SU-DHL-6 (cell line): ENCODE measurements at regions not wholly inside any gene's neighbourhood (a gene's known extent, or its start where the extent isn't known, plus 50 kb on each side); places are given as distances from the start of the nearest gene placed in this dataset.

ENCODE experiments used
- H2AFZ ChIP-seq: fragments of 200-600 bp; sonication (generic); 2 replicates; pipeline ENCODE4 v1.6.1; 2014; ENCODE audit warnings: low read depth, mild to moderate bottlenecking, moderate library complexity, mixed read lengths, antibody characterized with exemption, low read length; ENCODE audit not compliant: severe bottlenecking
- H3F3A ChIP-seq: fragments of 200-600 bp; shearing (Covaris generic); 2 replicates; pipeline ENCODE4 v1.6.0; 2016; ENCODE audit warnings: antibody characterized with exemption, mild to moderate bottlenecking; ENCODE audit not compliant: insufficient read depth
- H3K27ac ChIP-seq: fragments of 200-600 bp; sonication (generic); 2 replicates; pipeline ENCODE4 v1.5.1; 2016; ENCODE audit warnings: low read depth, mild to moderate bottlenecking, low read length, moderate library complexity, mixed read lengths
- H3K27me3 ChIP-seq: fragments of 200-600 bp; sonication (generic), shearing (Covaris generic); 2 replicates; pipeline ENCODE4 v1.6.0; 2014; ENCODE audit warnings: mild to moderate bottlenecking, low read length
- H3K36me3 ChIP-seq: fragments of 200-600 bp; sonication (generic); 2 replicates; pipeline ENCODE4 v1.6.1; 2014; ENCODE audit warnings: mild to moderate bottlenecking, low read length, mixed read lengths
- H3K4me2 ChIP-seq: fragments of 300-600, 200-600 bp; shearing (Covaris generic), sonication (generic); 2 replicates; pipeline ENCODE4 v1.6.0; 2014; ENCODE audit warnings: low read length, low read depth, mild to moderate bottlenecking; ENCODE audit not compliant: poor library complexity, severe bottlenecking
- H3K4me3 ChIP-seq: fragments of 200-600 bp; sonication (generic); 2 replicates; pipeline ENCODE4 v1.5.1; 2014; ENCODE audit warnings: antibody characterized with exemption, low read length, mild to moderate bottlenecking, mixed read lengths; ENCODE audit not compliant: insufficient read depth, poor library complexity, severe bottlenecking
- H3K79me2 ChIP-seq: fragments of 200-600 bp; sonication (generic); 2 replicates; pipeline ENCODE4 v1.6.1; 2014; ENCODE audit warnings: mild to moderate bottlenecking, low read length, moderate library complexity; ENCODE audit not compliant: insufficient read depth
- H3K9ac ChIP-seq: fragments of 200-600 bp; sonication (generic); 2 replicates; pipeline ENCODE4 v1.7.0; 2014; ENCODE audit warnings: mild to moderate bottlenecking, low read length
- H3K9me2 ChIP-seq: fragments of 200-600 bp; sonication (generic); replicated peaks from 2 replicates; pipeline ENCODE4 v1.6.1; 2014; ENCODE audit warnings: low read length; ENCODE audit not compliant: insufficient read depth
- H3K9me3 ChIP-seq: fragments of 200-600 bp; sonication (generic); 2 replicates; pipeline ENCODE4 v1.6.1; 2014; ENCODE audit warnings: low read length, mixed read lengths; ENCODE audit not compliant: insufficient read depth
- H4K20me1 ChIP-seq: fragments of 200-600 bp; sonication (generic); 2 replicates; pipeline ENCODE4 v1.6.1; 2014; ENCODE audit warnings: low read depth, mild to moderate bottlenecking, antibody characterized with exemption, low read length, moderate library complexity, mixed read lengths
- CTCF ChIP-seq: fragments of 200-600 bp; sonication (generic); IDR thresholded peaks from one replicate; pipeline ENCODE4 v1.5.1; 2017; ENCODE audit warnings: antibody characterized with exemption, mild to moderate bottlenecking, low read length, moderate library complexity; ENCODE audit not compliant: insufficient read depth, poor library complexity, severe bottlenecking
- EZH2phosphoT487 ChIP-seq: fragments of 200-600 bp; sonication (generic), shearing (Covaris generic); conservative IDR thresholded peaks from 2 replicates; pipeline ENCODE4 v1.6.1; 2018; ENCODE audit warnings: mild to moderate bottlenecking, antibody characterized with exemption, low read length, moderate library complexity, mixed read lengths

DNA sequence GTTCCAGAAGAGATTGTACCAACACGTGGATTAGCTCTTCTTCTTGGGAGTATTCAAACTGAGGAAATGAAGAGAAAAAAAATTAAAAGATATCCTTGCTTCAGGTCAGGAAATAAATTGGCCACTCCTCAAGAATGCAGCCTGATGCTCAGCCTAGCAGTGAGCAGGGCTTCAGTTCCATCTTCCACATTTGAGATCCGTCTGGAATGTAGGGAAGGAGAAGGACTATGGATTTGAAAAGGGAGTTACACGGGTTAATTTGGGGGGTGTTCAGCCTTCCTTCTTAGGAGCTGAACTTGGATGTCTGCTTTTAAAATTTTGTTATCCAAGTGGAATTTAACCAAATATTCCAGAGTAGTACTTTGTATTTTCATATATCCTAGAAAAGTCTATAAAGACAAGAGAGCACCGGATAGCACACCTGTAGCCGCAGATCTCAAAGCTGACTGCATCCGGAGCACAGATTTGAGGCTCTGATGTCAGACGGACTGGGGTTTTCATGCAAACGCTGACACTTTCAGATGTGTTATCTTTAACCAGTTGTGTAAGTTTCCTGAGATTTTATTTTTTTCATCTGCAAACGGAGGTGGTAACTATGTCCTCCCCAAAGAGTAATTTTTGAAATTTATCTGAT lies 99.3 kb downstream of the COPS8 start:
- H3K4me3 ChIP-seq, result no peak overlapping the region
- H3K9ac ChIP-seq, result no peak overlapping the region
- H3K27me3 ChIP-seq, result no peaks in the 10 kb centered on the region
- no peak overlapping the region for H3K27ac ChIP-seq
- no peaks in the 10 kb centered on the region for H3K36me3 ChIP-seq
- H3F3A ChIP-seq, result no peaks in the 10 kb centered on the region
- H3K9me2 ChIP-seq, result no peaks in the 10 kb centered on the region
- no peaks in the 10 kb centered on the region for H3K79me2 ChIP-seq
- no peak for TF ChIP-seq CTCF
- no peak for TF ChIP-seq EZH2phosphoT487
- no peaks in the 10 kb centered on the region for H3K9me3 ChIP-seq
- no peak overlapping the region for H2AFZ ChIP-seq
- H3K4me2 ChIP-seq, result no peak overlapping the region
- H4K20me1 ChIP-seq, result no peaks in the 10 kb centered on the region

- no peak overlapping the region for H3K9ac ChIP-seq
- no peaks in the 10 kb centered on the region for H3K9me2 ChIP-seq
- TF ChIP-seq CTCF (no peak), EZH2phosphoT487 (no peak)
- H3K79me2 ChIP-seq, result no peaks in the 10 kb centered on the region
- no peaks in the 10 kb centered on the region for H3K36me3 ChIP-seq
- no peaks in the 10 kb centered on the region for H3F3A ChIP-seq
- H3K4me3 ChIP-seq, result no peak overlapping the region
- no peak overlapping the region for H3K27ac ChIP-seq
- H3K9me3 ChIP-seq, result no peaks in the 10 kb centered on the region
- H4K20me1 ChIP-seq, result no peaks in the 10 kb centered on the region
- no peaks in the 10 kb centered on the region for H3K27me3 ChIP-seq
- no peak overlapping the region for H2AFZ ChIP-seq
- H3K4me2 ChIP-seq, result no peak overlapping the region
Observed at GRCh38 chr2:237185553-237185925, 99.8 kb downstream of the COPS8 start.

DNA sequence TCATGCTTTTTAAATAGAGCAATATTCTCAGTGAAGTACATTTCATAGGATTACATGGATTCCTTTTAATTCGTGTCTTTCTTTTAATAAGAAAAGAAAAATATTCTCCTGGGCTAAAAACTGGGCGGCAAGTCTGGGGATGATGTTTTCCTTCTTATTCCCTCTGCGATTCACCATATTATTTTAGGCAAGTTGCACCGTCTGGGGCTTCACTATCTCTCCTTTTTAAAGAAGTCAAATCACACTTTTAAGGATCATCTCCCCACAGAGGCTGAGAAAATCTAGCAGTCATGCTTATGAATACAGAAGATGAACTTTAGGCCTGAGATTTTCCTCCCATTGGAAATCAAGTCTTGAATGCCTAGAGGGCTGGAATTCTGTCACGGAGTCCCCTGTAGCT lies 104.1 kb downstream of the COPS8 start:
- Histone ChIP-seq H3K27me3 (no peaks in the 10 kb centered on the region), H3K4me3 (no peak overlapping the region), H3K36me3 (no peaks in the 10 kb centered on the region), H3K9ac (no peak overlapping the region), H2AFZ (no peak overlapping the region), H4K20me1 (no peaks in the 10 kb centered on the region), H3K79me2 (no peaks in the 10 kb centered on the region), H3F3A (no peaks in the 10 kb centered on the region), H3K4me2 (no peak overlapping the region), H3K27ac (no peak overlapping the region), H3K9me3 (no peaks in the 10 kb centered on the region), H3K9me2 (no peaks in the 10 kb centered on the region)
- TF ChIP-seq EZH2phosphoT487 (no peak), CTCF (no peak)
